ENCODE measurements at regions not wholly inside any gene's neighbourhood (a gene's known extent, or its start where the extent isn't known, plus 50 kb on each side); places are given as distances from the start of the nearest gene placed in this dataset.

GRCh38 chr20:22762576-22763256 lies 178.3 kb upstream of the FOXA2 start:
- Mint-ChIP-seq H3K36me3 (ENCODE audit: unreplicated experiment) (no peaks in the 10 kb centered on the region), H3K9me3 (ENCODE audit: unreplicated experiment) (no peaks in the 10 kb centered on the region), H3K4me1 (ENCODE audit: unreplicated experiment) (peaks cover 67% of the 10 kb centered on the region), H3K4me3 (ENCODE audit: unreplicated experiment) (peak overlapping the region; percentile 36), H3K27ac (ENCODE audit: unreplicated experiment) (peak overlapping the region; percentile 97), H3K27me3 (ENCODE audit: unreplicated experiment) (no peaks in the 10 kb centered on the region)
- no peak for DNase-seq (ENCODE audit: extremely low spot score, unreplicated experiment)
- no peak for TF ChIP-seq CTCF (IDR thresholded peaks at IDR 0.05)

DNA sequence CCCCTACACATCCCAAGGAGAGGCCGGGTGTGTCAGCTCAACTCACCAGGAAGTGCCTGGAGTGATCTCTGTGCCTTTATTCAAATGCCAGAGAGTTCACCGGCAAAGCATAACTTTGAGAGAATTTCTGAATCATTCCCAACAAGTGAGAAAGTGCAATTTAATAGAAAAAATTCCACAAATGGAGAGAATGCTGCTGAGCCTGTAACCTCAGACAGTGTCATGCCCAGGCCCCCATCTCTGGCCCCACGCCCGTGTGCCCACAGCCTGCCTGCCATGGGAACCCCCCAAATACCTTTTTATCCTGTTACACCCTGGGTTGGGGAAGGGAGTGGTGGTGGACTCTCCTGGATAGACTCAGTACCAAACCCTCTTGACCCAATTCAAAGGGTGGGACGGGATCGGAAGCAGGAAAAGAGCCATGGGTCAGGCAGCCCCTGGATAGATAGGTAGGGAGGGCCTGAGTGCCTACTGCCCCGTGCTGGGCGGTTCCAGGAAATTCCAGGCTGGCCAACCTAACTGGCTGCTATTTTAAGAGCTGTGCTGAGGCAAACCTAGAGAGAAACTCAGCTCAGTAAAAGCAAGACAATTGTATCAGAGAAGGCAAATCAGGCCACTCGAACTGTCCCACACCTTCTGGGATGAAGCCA lies 179.0 kb upstream of the FOXA2 start:
- Mint-ChIP-seq H3K9me3 (ENCODE audit: unreplicated experiment) (no peaks in the 10 kb centered on the region), H3K4me3 (ENCODE audit: unreplicated experiment) (peak overlapping the region; percentile 36), H3K27me3 (ENCODE audit: unreplicated experiment) (no peaks in the 10 kb centered on the region), H3K27ac (ENCODE audit: unreplicated experiment) (peak overlapping the region; percentile 97), H3K36me3 (ENCODE audit: unreplicated experiment) (no peaks in the 10 kb centered on the region), H3K4me1 (ENCODE audit: unreplicated experiment) (peaks cover 67% of the 10 kb centered on the region)
- no peak for TF ChIP-seq CTCF (IDR thresholded peaks at IDR 0.05)
- DNase-seq (ENCODE audit: extremely low spot score, unreplicated experiment), result no peak

GRCh38 chr20:22768266-22769178 lies 184.2 kb upstream of the FOXA2 start:
- DNase-seq (ENCODE audit: extremely low spot score, unreplicated experiment), result no peak
- Mint-ChIP-seq H3K36me3 (ENCODE audit: unreplicated experiment) (no peaks in the 10 kb centered on the region), H3K4me3 (ENCODE audit: unreplicated experiment) (no peak overlapping the region), H3K27ac (ENCODE audit: unreplicated experiment) (peak overlapping the region; percentile 72), H3K27me3 (ENCODE audit: unreplicated experiment) (no peaks in the 10 kb centered on the region), H3K4me1 (ENCODE audit: unreplicated experiment) (peaks cover 66% of the 10 kb centered on the region), H3K9me3 (ENCODE audit: unreplicated experiment) (no peaks in the 10 kb centered on the region)
- no peak for TF ChIP-seq CTCF (IDR thresholded peaks at IDR 0.05)

DNA sequence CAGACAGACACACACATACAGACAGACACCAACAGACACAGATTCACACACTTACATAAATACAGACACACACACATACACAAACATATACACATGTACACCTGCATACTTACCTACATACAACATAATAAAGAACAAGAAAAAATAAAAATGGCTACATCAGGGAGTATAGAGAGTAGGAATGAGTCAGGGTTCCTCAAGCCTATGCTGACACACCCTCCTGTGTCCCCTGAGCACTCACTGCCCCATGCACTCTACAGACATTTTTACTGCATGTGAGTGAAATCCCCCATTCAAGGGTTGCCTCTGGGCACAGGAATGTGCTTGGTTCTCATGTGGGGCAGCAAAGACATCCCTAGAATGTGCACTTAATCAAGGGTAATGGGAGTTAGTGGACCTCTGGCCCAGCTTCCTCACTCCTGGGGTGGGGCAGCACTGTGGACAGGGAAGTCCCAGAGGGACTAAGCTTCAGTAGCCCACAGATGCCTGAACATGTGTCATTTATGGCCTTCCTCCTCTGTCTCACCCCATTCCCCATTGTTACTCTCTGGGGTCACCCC lies 185.9 kb upstream of the FOXA2 start:
- DNase-seq (ENCODE audit: extremely low spot score, unreplicated experiment), result no peak
- H3K27ac Mint-ChIP-seq (ENCODE audit: unreplicated experiment), result peak overlapping the region; percentile 56
- H3K4me1 Mint-ChIP-seq (ENCODE audit: unreplicated experiment), result peaks cover 52% of the 10 kb centered on the region
- no peak for TF ChIP-seq CTCF (IDR thresholded peaks at IDR 0.05)
- H3K9me3 Mint-ChIP-seq (ENCODE audit: unreplicated experiment), result no peaks in the 10 kb centered on the region
- H3K27me3 Mint-ChIP-seq (ENCODE audit: unreplicated experiment), result no peaks in the 10 kb centered on the region
- no peaks in the 10 kb centered on the region for H3K36me3 Mint-ChIP-seq (ENCODE audit: unreplicated experiment)
- H3K4me3 Mint-ChIP-seq (ENCODE audit: unreplicated experiment), result no peak overlapping the region
